HEK293T (cell line): ENCODE measurements at regions not wholly inside any gene's neighbourhood (a gene's known extent, or its start where the extent isn't known, plus 50 kb on each side); places are given as distances from the start of the nearest gene placed in this dataset.

Experiments
- FOXA1 ChIP-seq: fragments of 450-650 bp; IDR thresholded peaks from 2 replicates; pipeline ENCODE4 v1.6.1; 2016; ENCODE audit warnings: mild to moderate bottlenecking
- FOXK2 ChIP-seq: fragments of 450-650 bp; IDR thresholded peaks from 2 replicates; pipeline ENCODE4 v1.6.1; 2016; ENCODE audit warnings: mild to moderate bottlenecking
- PKNOX1 ChIP-seq: fragments of 450-650 bp; IDR thresholded peaks from 2 replicates; pipeline ENCODE4 v1.6.1; 2016
- SUZ12 ChIP-seq: fragments of 450-650 bp; IDR thresholded peaks from 2 replicates; pipeline ENCODE4 v1.6.1; 2016; ENCODE audit warnings: mild to moderate bottlenecking
- ZNF384 ChIP-seq: fragments of 450-650 bp; IDR thresholded peaks from 2 replicates; pipeline ENCODE4 v1.6.1; 2016

- TF ChIP-seq FOXK2 (no peak), FOXA1 (no peak), SUZ12 (no peak), PKNOX1 (no peak), ZNF384 (no peak)
These were observed 1065.1 kb upstream of the WWC1 start for GRCh38 chr5:167226386-167226785.
